NB4 (cell line): ENCODE measurements at regions not wholly inside any gene's neighbourhood (a gene's known extent, or its start where the extent isn't known, plus 50 kb on each side); places are given as distances from the start of the nearest gene placed in this dataset.
"Not testable (repeated sequence)": the region's sequence is repeated elsewhere in the genome, so short reads cannot be mapped to it uniquely, and the experiment has no call there.

Source experiments
- DNase-seq: peaks from one replicate; pipeline ENCODE4 v3.0.0; 2010; ENCODE audit warnings: low read depth
- H3K4me3 ChIP-seq: one replicate; pipeline ENCODE4 v1.5.1; 2011; ENCODE audit warnings: mild to moderate bottlenecking, low read depth, low read length, moderate library complexity
- CTCF ChIP-seq: IDR thresholded peaks from one replicate; pipeline ENCODE4 v1.5.1; 2012; ENCODE audit warnings: low read depth, low read length
- MAX ChIP-seq: IDR thresholded peaks from 2 replicates; pipeline ENCODE4 v1.6.1; 2011; ENCODE audit warnings: low read depth, low read length
- MYC ChIP-seq: IDR thresholded peaks from 2 replicates; pipeline ENCODE4 v1.6.1; 2011; ENCODE audit warnings: low read depth, low read length
- POLR2A ChIP-seq: IDR thresholded peaks from 2 replicates; pipeline ENCODE4 v1.6.1; 2011; ENCODE audit warnings: mild to moderate bottlenecking; ENCODE audit not compliant: insufficient read length; ENCODE audit errors: extremely low read depth

DNA sequence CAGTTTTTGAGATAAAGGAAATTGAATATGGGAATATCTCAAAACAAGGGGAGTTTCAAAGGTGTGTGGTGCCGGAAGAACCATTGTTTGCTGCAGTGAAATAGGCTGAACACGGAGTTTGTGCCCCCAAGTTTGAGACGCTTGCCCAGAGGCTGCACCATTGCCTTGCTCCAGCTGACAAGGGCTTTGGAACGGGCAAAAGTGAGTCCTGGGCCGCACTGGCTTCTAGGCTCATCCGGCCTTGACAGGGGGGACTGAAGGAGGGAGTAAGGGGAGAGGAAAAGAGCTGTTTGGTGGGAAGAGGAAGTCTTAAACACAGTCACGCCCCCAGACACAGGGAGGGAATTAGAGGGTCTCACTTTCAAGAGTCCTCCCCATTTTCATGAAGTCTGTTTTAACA is 269.9 kb downstream of the FAM43A start:
- DNase-seq: no peak
- no peak for TF ChIP-seq CTCF
- no peak for TF ChIP-seq POLR2A
- no peak for TF ChIP-seq MAX
- no peak for TF ChIP-seq MYC
- H3K4me3 ChIP-seq: no peak overlapping the region

GRCh38 chr3:194955979-194956696 is 270.5 kb downstream of the FAM43A start:
- H3K4me3 ChIP-seq: no peak overlapping the region
- DNase-seq: no peak
- no peak for TF ChIP-seq POLR2A
- no peak for TF ChIP-seq MYC
- no peak for TF ChIP-seq MAX
- no peak for TF ChIP-seq CTCF

DNA sequence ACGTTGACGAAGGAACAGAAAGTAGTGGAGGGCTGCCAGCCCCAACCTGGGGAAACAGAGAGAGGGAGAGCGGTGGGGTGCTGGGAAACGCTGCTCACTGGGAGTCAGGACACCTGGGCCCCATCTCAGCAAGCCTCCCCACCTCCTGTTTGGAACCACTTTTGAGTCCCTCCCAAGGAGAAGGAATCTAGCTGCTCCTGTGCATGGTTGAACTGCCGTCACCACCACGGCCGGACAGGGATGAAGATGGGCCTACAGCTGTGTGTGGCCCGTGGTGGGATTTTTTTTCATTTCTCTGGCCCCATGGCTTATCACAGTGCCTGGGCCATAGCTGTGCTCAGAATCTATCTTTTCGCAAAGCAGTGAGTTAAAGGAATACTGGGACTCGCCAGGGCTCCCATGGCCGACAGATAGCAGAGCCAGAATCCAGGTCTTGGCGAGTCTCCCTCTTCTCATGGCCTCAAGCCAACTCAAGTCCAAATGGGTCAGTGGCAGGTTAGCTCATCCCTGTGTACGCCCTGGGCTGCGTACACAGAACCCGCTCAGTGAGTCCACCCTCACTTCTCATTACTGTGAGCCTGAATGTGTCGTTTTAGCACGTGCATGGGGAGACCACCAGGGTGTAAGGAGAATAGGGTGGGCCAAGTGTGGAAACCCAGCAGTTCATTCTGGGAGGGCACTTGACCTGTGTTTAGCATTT is 271.2 kb downstream of the FAM43A start:
- TF ChIP-seq CTCF (no peak), MYC (no peak), POLR2A (no peak), MAX (no peak)
- no peak for DNase-seq

GRCh38 chr3:194957743-194958240 is 272.1 kb downstream of the FAM43A start:
- TF ChIP-seq CTCF (no peak), MYC (no peak), MAX (no peak), POLR2A (no peak)
- no peak for DNase-seq
- no peak overlapping the region for H3K4me3 ChIP-seq

More for the DNA sequence above, 271.2 kb downstream of the FAM43A start:
- no peak overlapping the region for H3K4me3 ChIP-seq

DNA sequence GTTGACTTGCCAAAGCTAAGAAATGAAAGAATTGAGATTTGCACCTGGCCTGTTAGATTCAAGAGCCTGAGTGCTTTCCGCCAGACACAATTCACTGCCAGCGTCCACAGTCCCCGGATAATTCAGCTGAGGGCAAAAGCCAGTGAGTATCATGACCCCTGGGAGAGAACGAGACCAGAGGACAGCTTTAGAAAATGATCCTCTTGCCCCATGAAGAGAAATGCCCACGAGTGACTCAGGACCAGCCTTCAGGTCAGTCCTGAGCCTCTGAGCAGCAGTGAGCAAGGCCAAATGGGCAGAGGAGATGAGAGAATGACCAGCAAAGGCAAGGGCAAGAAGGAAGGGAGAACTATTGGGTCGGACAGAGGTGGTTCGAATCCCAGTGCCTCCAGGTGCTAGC is 273.5 kb downstream of the FAM43A start:
- DNase-seq: no peak
- H3K4me3 ChIP-seq: no peak overlapping the region
- no peak for TF ChIP-seq CTCF
- no peak for TF ChIP-seq MYC
- TF ChIP-seq POLR2A: no peak
- no peak for TF ChIP-seq MAX

GRCh38 chr3:194959666-194960065 is 274.0 kb downstream of the FAM43A start:
- not testable (repeated sequence) for DNase-seq, H3K4me3 ChIP-seq
